HepG2 (cell line): ENCODE measurements at regions not wholly inside any gene's neighbourhood (a gene's known extent, or its start where the extent isn't known, plus 50 kb on each side); places are given as distances from the start of the nearest gene placed in this dataset.

Experiments
- ATAC-seq: fragments of 200-7000 bp; cut with Tn5 transposase; 3 replicates; pipeline ENCODE4 v1.9.1; 2020; ENCODE audit warnings: mild to moderate bottlenecking, moderate library complexity
- BruUV-seq: library from RNA; stranded (reverse); fragments of 400-500 nt; replicated peaks from 2 replicates; lab custom pipeline; 2021; lab: Mats Ljungman, UMichigan
- CTCF ChIA-PET: fragments of 300-600 bp; formaldehyde crosslinking; extraction: SDS; loops from one replicate; lab custom pipeline; 2021; ENCODE audit warnings: low total read pairs, inconsistent platforms, low intra/inter-chr PET ratio; lab: Yijun Ruan, JAX
- POLR2A ChIA-PET: fragments of 350-600 bp; sonication (Branson Sonifier 250); formaldehyde crosslinking; loops from one replicate; lab custom pipeline; 2020; ENCODE audit warnings: antibody characterized with exemption, inconsistent platforms; lab: Yijun Ruan, JAX
- DNase-seq: peaks from one replicate; pipeline ENCODE4 v3.0.0-alpha.2; 2015; ENCODE audit warnings: low spot score
- FAIRE-seq: peaks from 3 replicates; lab custom pipeline; 2011; peaks lifted over from hg19 to GRCh38; lab: Jason Lieb, UNC
- H2AFZ ChIP-seq: one replicate; pipeline ENCODE4 v1.6.1; 2011; ENCODE audit warnings: low read length, inconsistent platforms
- H3K27ac ChIP-seq: fragments of 300-600 bp; 3 replicates; pipeline ENCODE4 v1.8.0; 2011; ENCODE audit warnings: mixed run types, mild to moderate bottlenecking, mixed read lengths, low read length, inconsistent platforms; ENCODE audit not compliant: insufficient read depth; ENCODE audit errors: extremely low read length
- H3K27me3 ChIP-seq, 2 experiments: fragments of 200-600 bp in 1 of 2; 2 replicates in 1 of 2; 3 replicates in 1 of 2; pipeline versions ENCODE4 v1.6.0 to v1.8.0; 2011; ENCODE audit warnings: low read length in 2 of 2, mild to moderate bottlenecking in 2 of 2, moderate library complexity in 2 of 2, inconsistent platforms in 1 of 2; ENCODE audit not compliant: insufficient read depth in 2 of 2, control insufficient read depth in 1 of 2
- H3K36me3 ChIP-seq, 2 experiments: fragments of 200-600 bp in 1 of 2; replicated peaks in 1 of 2; 2 replicates in 1 of 2; 3 replicates in 1 of 2; pipeline versions ENCODE4 v1.5.1 to v1.8.0; 2011; ENCODE audit warnings: low read length in 2 of 2, inconsistent platforms in 1 of 2; ENCODE audit not compliant: insufficient read depth in 2 of 2, control insufficient read depth in 1 of 2
- H3K4me1 ChIP-seq: 2 replicates; pipeline ENCODE4 v1.5.1; 2012; ENCODE audit warnings: low read length, inconsistent platforms; ENCODE audit not compliant: insufficient read depth
- H3K4me2 ChIP-seq: 2 replicates; pipeline ENCODE4 v1.6.0; 2011; ENCODE audit warnings: low read depth, low read length, inconsistent platforms
- H3K4me3 ChIP-seq, 3 experiments: fragments of 200-600 bp in 1 of 3; sonication (generic), shearing (Covaris generic) in 1 of 3; replicated peaks in 1 of 3; 2 replicates each; pipeline ENCODE4 v1.5.1; 2011 to 2016; ENCODE audit warnings: low read length in 3 of 3, inconsistent platforms in 2 of 3, low read depth in 2 of 3, mild to moderate bottlenecking in 2 of 3, control low read depth in 1 of 3, mixed read lengths in 1 of 3; ENCODE audit not compliant: insufficient read depth in 1 of 3
- H3K79me2 ChIP-seq: one replicate; pipeline ENCODE4 v1.6.1; 2011; ENCODE audit warnings: low read length, inconsistent platforms; ENCODE audit not compliant: insufficient read depth
- H3K9ac ChIP-seq: 2 replicates; pipeline ENCODE4 v1.6.0; 2011; ENCODE audit warnings: mild to moderate bottlenecking, low read depth, low read length, inconsistent platforms; ENCODE audit not compliant: insufficient read depth
- H3K9me3 ChIP-seq: 2 replicates; pipeline ENCODE4 v1.5.1; 2012; ENCODE audit warnings: mild to moderate bottlenecking, low read length
- H4K20me1 ChIP-seq: 2 replicates; pipeline ENCODE4 v1.6.0; 2011; ENCODE audit warnings: inconsistent platforms, mild to moderate bottlenecking, low read length, moderate library complexity; ENCODE audit not compliant: insufficient read depth
- AKAP8 ChIP-seq: sonication (generic); formaldehyde crosslinking; IDR thresholded peaks from 2 replicates; pipeline ENCODE4 v1.5.1; 2020; ENCODE audit warnings: mild to moderate bottlenecking, missing genetic modification reagents
- CTCF ChIP-seq: sonication (generic); formaldehyde crosslinking; IDR thresholded peaks from 2 replicates; pipeline ENCODE4 v1.5.0; 2020; ENCODE audit warnings: mild to moderate bottlenecking, missing genetic modification reagents, moderate library complexity
- ERF ChIP-seq: IDR thresholded peaks from 2 replicates; pipeline ENCODE4 v1.6.1; 2018; ENCODE audit warnings: missing biosample characterization, missing genetic modification reagents
- KDM4B ChIP-seq: sonication (generic); formaldehyde crosslinking; IDR thresholded peaks from 2 replicates; pipeline ENCODE4 v1.4.0; 2020; ENCODE audit warnings: missing genetic modification reagents
- MTF1 ChIP-seq: sonication (generic); formaldehyde crosslinking; IDR thresholded peaks from 2 replicates; pipeline ENCODE4 v1.5.0; 2020; ENCODE audit warnings: missing genetic modification reagents
- NR0B2 ChIP-seq: sonication (generic); formaldehyde crosslinking; IDR thresholded peaks from 2 replicates; pipeline ENCODE4 v1.4.0; 2020; ENCODE audit warnings: mild to moderate bottlenecking, missing genetic modification reagents
- PHF8 ChIP-seq: sonication (generic); formaldehyde crosslinking; IDR thresholded peaks from 2 replicates; pipeline ENCODE4 v1.5.0; 2020; ENCODE audit warnings: missing genetic modification reagents
- SIX1 ChIP-seq: sonication (generic); formaldehyde crosslinking; IDR thresholded peaks from 2 replicates; pipeline ENCODE4 v1.4.0; 2020; ENCODE audit warnings: missing genetic modification reagents, borderline replicate concordance
- ZNF335 ChIP-seq: sonication (generic); formaldehyde crosslinking; IDR thresholded peaks from 2 replicates; pipeline ENCODE4 v1.4.0; 2020; ENCODE audit warnings: missing genetic modification reagents
- ZNF75D ChIP-seq: sonication (generic); formaldehyde crosslinking; IDR thresholded peaks from 2 replicates; pipeline ENCODE4 v1.8.1; 2023; ENCODE audit warnings: missing genetic modification reagents, mild to moderate bottlenecking, borderline replicate concordance
- WGBS: methylation state at CpG from one replicate; pipeline ENCODE4 v1.1.6; 2017; ENCODE audit warnings: low lambda C conversion rate; 5-methylcytosine and 5-hydroxymethylcytosine counted together
- in situ Hi-C: cut with HindIII; loops from 2 replicates; pipeline ENCODE4 v1.10.0; 2017; ENCODE audit warnings: low pct_unique_long_range_greater_than_20kb; ENCODE audit not compliant: extremely low pct_ligation_motif_present
- intact Hi-C: fragments of 100-400 bp; cut with micrococcal nuclease; formaldehyde crosslinking; loops from one replicate; pipeline ENCODE4 v1.10.0; 2022; ENCODE audit not compliant: unreplicated experiment
- TF ChIP-seq, protein P1 (sequence below), 2 experiments: sonication (generic) in 1 of 2; formaldehyde crosslinking in 1 of 2; IDR thresholded peaks; 2 replicates each; pipeline versions ENCODE4 v1.4.0 to v1.6.1; 2018 to 2020; ENCODE audit warnings: missing genetic modification reagents in 2 of 2, borderline replicate concordance in 1 of 2, low read depth in 1 of 2, mild to moderate bottlenecking in 1 of 2, missing biosample characterization in 1 of 2
- TF ChIP-seq, protein P2 (sequence below): sonication (generic); formaldehyde crosslinking; IDR thresholded peaks from 2 replicates; pipeline ENCODE4 v1.9.0; 2021; ENCODE audit warnings: missing genetic modification reagents, borderline replicate concordance

GRCh38 chr6:134117409-134117808 is 65.0 kb upstream of the SLC2A12 start:
- intact Hi-C loops (no loop called here), in situ Hi-C loops (no loop called here)
- no peak overlapping the region for H3K27ac ChIP-seq
- H2AFZ ChIP-seq = no peak overlapping the region
- H3K36me3 ChIP-seq = no peaks in the 10 kb centered on the region
- TF ChIP-seq AKAP8 (no peak), SIX1 (CRISPR knock-in tag) (no peak), ZNF75D (no peak), NR0B2 (CRISPR knock-in tag) (no peak)
- CTCF ChIA-PET = no interaction called here
- H3K9ac ChIP-seq = no peak overlapping the region
- ATAC-seq (peak; percentile 43; the same call in 1 of the 3 replicates), DNase-seq (no peak), FAIRE-seq (no peak)
- H3K9me3 ChIP-seq = no peaks in the 10 kb centered on the region
- 14% methylated on average over 5 of the region's 6 CpGs for WGBS
- no peak overlapping the region for H3K4me2 ChIP-seq
- POLR2A ChIA-PET = no interaction called here
- no peaks in the 10 kb centered on the region for H4K20me1 ChIP-seq
- H3K4me1 ChIP-seq = no peaks in the 10 kb centered on the region
- no peaks in the 10 kb centered on the region for H3K79me2 ChIP-seq
- BruUV-seq = no TSS peak
- H3K27me3 ChIP-seq = peaks cover 1 to 11% of the 10 kb centered on the region in 2 experiments; a peak in 2 of 5 replicates
- H3K4me3 ChIP-seq = no peak overlapping the region

DNA sequence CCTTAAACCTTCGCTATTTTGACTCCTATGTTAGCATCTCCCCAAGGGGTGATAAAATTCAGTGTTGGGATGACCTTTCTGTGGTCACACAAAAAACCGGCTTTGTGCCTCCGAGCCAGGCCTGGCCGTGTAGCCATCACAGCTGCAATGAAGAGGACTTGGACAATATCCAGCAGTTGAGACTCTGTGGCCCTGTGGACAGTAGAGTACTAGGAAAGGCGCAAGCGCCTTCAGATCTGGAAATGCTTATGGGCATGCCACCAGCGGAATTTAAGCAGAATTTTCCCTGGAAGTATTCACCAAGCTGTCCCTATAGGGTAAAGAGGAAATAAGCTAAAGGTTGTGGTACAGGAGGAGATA is 63.3 kb upstream of the SLC2A12 start:
- in situ Hi-C loops = no loop called here
- no peaks in the 10 kb centered on the region for H3K4me1 ChIP-seq
- ChIA-PET POLR2A (no interaction called here), CTCF (no interaction called here)
- 43% methylated on average over 7 of the region's 7 CpGs for WGBS
- no peak overlapping the region for H3K9ac ChIP-seq
- no peak for DNase-seq
- H3K27ac ChIP-seq = no peak overlapping the region
- no peak for FAIRE-seq
- intact Hi-C loops = no loop called here
- H3K4me3 ChIP-seq = no peak overlapping the region
- no peaks in the 10 kb centered on the region for H3K9me3 ChIP-seq
- no peaks in the 10 kb centered on the region for H3K79me2 ChIP-seq
- H2AFZ ChIP-seq = no peak overlapping the region
- BruUV-seq = no TSS peak
- no peak for ATAC-seq
- H3K36me3 ChIP-seq = no peaks in the 10 kb centered on the region
- H3K27me3 ChIP-seq = peaks cover 1 to 11% of the 10 kb centered on the region in 2 experiments; a peak in 2 of 5 replicates
- H3K4me2 ChIP-seq = no peak overlapping the region
- H4K20me1 ChIP-seq = no peaks in the 10 kb centered on the region
- TF ChIP-seq KDM4B (no peak), PHF8 (CRISPR knock-in tag) (no peak), CTCF (CRISPR knock-in tag) (no peak), MTF1 (CRISPR knock-in tag) (no peak), ERF (no peak), ZNF335 (CRISPR knock-in tag) (no peak)
- TF ChIP-seq, protein P1, sequence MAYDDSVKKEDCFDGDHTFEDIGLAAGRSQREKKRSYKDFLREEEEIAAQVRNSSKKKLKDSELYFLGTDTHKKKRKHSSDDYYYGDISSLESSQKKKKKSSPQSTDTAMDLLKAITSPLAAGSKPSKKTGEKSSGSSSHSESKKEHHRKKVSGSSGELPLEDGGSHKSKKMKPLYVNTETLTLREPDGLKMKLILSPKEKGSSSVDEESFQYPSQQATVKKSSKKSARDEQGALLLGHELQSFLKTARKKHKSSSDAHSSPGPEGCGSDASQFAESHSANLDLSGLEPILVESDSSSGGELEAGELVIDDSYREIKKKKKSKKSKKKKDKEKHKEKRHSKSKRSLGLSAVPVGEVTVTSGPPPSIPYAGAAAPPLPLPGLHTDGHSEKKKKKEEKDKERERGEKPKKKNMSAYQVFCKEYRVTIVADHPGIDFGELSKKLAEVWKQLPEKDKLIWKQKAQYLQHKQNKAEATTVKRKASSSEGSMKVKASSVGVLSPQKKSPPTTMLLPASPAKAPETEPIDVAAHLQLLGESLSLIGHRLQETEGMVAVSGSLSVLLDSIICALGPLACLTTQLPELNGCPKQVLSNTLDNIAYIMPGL (CRISPR knock-in tag; IDR thresholded peaks at IDR 0.05; ENCODE audit: borderline replicate concordance in 1 of 2, low read depth in 1 of 2) = no peak
- TF ChIP-seq, protein P2, sequence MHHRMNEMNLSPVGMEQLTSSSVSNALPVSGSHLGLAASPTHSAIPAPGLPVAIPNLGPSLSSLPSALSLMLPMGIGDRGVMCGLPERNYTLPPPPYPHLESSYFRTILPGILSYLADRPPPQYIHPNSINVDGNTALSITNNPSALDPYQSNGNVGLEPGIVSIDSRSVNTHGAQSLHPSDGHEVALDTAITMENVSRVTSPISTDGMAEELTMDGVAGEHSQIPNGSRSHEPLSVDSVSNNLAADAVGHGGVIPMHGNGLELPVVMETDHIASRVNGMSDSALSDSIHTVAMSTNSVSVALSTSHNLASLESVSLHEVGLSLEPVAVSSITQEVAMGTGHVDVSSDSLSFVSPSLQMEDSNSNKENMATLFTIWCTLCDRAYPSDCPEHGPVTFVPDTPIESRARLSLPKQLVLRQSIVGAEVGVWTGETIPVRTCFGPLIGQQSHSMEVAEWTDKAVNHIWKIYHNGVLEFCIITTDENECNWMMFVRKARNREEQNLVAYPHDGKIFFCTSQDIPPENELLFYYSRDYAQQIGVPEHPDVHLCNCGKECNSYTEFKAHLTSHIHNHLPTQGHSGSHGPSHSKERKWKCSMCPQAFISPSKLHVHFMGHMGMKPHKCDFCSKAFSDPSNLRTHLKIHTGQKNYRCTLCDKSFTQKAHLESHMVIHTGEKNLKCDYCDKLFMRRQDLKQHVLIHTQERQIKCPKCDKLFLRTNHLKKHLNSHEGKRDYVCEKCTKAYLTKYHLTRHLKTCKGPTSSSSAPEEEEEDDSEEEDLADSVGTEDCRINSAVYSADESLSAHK (CRISPR knock-in tag) = no peak
